Duodenal mucosa (tissue), 2 donors: ENCODE measurements at regions not wholly inside any gene's neighbourhood (a gene's known extent, or its start where the extent isn't known, plus 50 kb on each side); places are given as distances from the start of the nearest gene placed in this dataset.
"Not testable (repeated sequence)": the region's sequence is repeated elsewhere in the genome, so short reads cannot be mapped to it uniquely, and the experiment has no call there.

Experiments used
- H3K27ac ChIP-seq: one replicate; pipeline ENCODE4 v1.7.0; 2013; ENCODE audit warnings: low read depth, low read length
- H3K27me3 ChIP-seq, 2 donors: one replicate each; pipeline ENCODE4 v1.7.0; 2013; ENCODE audit warnings: low read length in 2 of 2, control low read depth in 1 of 2; ENCODE audit not compliant: insufficient read depth in 2 of 2, control insufficient read depth in 1 of 2
- H3K36me3 ChIP-seq, 2 donors: one replicate each; pipeline ENCODE4 v1.7.0; 2013; ENCODE audit warnings: low read length in 2 of 2, control low read depth in 1 of 2; ENCODE audit not compliant: insufficient read depth in 2 of 2, control insufficient read depth in 1 of 2
- H3K4me1 ChIP-seq, 2 donors: one replicate each; pipeline ENCODE4 v1.7.0; 2013; ENCODE audit warnings: low read length in 2 of 2, control low read depth in 1 of 2; ENCODE audit not compliant: insufficient read depth in 2 of 2, control insufficient read depth in 1 of 2
- H3K4me3 ChIP-seq, 2 donors: one replicate each; pipeline ENCODE4 v1.7.0; 2013; ENCODE audit warnings: low read length in 2 of 2, low read depth in 1 of 2
- H3K9ac ChIP-seq, 2 donors: one replicate each; pipeline ENCODE4 v1.7.0; 2013; ENCODE audit warnings: low read length in 2 of 2, low read depth in 1 of 2
- H3K9me3 ChIP-seq, 2 donors: one replicate each; pipeline ENCODE4 v1.7.0; 2013; ENCODE audit warnings: low read length in 2 of 2, control low read depth in 1 of 2; ENCODE audit not compliant: control insufficient read depth in 1 of 2

DNA sequence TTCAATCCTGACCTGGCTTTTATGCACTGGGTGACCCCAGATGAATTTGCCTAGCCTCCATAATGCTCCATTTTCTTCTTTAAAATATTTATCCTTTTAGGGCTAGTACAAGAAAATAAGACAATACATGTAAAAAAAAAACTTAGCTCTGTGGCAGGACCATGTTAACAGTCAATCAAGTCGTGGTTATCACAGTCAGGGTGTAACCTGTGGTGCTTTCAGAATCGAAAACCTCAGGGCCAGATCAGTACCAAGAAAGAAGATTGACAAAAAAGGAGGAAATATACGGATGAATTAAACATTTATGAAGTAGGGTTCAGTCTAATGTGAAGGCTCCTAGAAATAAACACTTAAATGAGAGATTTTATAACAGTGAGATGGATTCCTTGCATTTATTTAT is 347.2 kb upstream of the MAF start:
- Histone ChIP-seq H3K27ac (no peak overlapping the region), H3K9me3 (no peaks in the 10 kb centered on the region), H3K36me3 (no peaks in the 10 kb centered on the region), H3K9ac (no peak overlapping the region), H3K4me3 (no peak overlapping the region), H3K4me1 (no peaks in the 10 kb centered on the region), H3K27me3 (no peaks in the 10 kb centered on the region)

DNA sequence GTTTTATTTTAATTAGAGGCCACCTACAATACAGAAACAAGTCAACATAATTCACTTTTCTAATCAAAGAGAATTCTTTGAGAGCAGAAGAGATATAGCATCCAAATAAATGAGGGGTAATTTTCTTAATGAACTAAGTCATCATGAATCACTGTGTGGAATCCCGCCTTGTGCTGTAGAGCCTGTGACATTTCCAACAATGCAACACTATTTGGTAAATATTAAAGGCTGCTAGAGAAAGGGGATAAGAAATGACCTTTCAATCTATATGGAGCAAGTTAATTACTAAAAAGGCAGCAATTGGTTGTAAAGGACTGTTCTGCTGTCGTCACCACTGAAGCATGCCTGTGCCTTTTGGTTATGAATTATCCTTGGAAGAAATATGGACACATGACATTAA is 345.7 kb upstream of the MAF start:
- no peak overlapping the region for H3K4me3 ChIP-seq
- no peaks in the 10 kb centered on the region for H3K9me3 ChIP-seq
- no peaks in the 10 kb centered on the region for H3K36me3 ChIP-seq

DNA sequence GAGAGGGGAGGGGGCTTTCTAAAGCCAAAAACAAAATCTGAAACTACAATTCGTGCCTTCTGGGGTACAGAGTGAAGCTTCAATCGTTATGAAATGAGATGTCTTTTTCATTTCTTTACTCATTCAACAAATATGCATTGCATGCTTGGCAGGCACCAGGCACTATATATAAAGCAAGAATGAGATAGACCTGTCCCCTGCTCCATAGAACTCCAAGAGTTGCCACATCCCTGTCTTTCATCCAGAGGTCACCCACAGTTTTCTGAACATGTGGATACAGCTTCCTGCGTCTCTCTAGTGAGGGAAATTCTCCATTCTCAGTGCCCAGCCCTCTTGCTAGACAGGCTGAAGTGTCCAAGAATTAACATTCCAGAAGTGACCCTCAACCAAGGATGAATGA is 343.2 kb upstream of the MAF start:
- Histone ChIP-seq H3K9ac (no peak overlapping the region), H3K4me3 (no peak overlapping the region), H3K9me3 (no peaks in the 10 kb centered on the region), H3K36me3 (no peaks in the 10 kb centered on the region), H3K4me1 (no peaks in the 10 kb centered on the region), H3K27me3 (no peaks in the 10 kb centered on the region), H3K27ac (no peak overlapping the region)

More for the DNA sequence above, 345.7 kb upstream of the MAF start:
- Histone ChIP-seq H3K9ac (no peak overlapping the region), H3K27me3 (no peaks in the 10 kb centered on the region), H3K4me1 (no peaks in the 10 kb centered on the region), H3K27ac (no peak overlapping the region)

DNA sequence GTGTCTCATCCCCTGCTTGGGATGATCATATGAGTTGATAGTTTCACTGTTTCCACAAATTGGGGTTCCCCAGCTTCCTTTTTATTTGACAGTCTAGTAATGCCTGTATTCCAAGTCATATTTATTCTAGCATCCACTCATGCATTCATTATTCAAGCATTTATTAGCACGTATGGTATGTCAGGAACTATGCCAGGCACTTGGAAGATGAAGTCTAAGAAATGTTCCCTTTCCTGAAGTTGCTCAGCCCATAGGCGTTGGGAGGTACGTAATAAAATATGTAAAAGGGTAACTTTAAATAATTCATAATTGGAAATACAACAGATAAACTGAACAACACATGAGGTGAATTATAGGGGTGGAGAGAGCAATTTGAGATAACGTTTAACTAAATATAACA is 338.0 kb upstream of the MAF start:
- Histone ChIP-seq H3K4me3 (no peak overlapping the region), H3K27me3 (no peaks in the 10 kb centered on the region), H3K36me3 (no peaks in the 10 kb centered on the region), H3K4me1 (no peaks in the 10 kb centered on the region), H3K9me3 (no peaks in the 10 kb centered on the region), H3K27ac (no peak overlapping the region), H3K9ac (no peak overlapping the region)

DNA sequence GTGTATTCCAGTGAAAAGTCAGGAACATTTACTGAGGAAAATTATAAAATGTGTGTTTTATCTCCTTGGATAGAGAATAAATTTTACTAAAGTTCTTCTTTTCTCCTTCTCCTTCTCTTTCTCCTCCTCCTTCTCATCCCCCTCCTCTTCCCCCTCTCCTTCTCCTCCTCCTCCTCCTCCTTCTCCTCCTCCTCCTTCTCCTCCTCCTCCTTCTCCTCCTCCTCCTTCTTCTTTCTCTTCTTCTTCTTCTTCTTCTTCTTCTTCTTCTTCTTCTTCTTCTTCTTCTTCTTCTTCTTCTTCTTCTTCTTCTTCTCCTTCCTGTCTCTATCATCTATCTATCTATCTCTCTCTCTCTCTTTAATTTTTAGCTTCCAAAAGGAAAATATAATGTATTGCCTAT is 337.1 kb upstream of the MAF start:
- H3K36me3 ChIP-seq, H3K9ac ChIP-seq, H3K4me3 ChIP-seq, H3K4me1 ChIP-seq, H3K9me3 ChIP-seq, H3K27ac ChIP-seq, H3K27me3 ChIP-seq: not testable (repeated sequence)

DNA sequence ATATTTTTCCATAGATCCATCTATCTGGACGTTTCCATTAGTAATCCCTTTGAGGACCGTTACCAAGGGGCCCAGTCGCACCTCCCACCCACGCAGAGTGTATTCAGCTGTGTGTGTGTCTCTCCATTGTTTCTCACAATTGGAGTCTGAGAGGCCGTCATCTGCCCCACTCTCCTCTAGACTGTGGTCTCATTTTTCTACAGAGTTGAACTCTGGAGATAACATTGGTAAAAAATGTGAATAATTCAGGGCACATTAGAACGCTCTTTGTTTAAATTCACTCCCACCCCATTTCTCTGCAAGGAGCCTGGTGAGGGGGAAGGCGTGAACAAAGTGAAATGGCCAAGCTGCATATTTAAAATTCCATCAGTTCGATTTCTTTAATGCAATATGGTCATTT is 333.1 kb upstream of the MAF start:
- Histone ChIP-seq H3K27me3 (no peaks in the 10 kb centered on the region), H3K4me1 (peaks cover 12% of the 10 kb centered on the region in 2 donors), H3K9me3 (no peaks in the 10 kb centered on the region), H3K27ac (no peak overlapping the region), H3K36me3 (no peaks in the 10 kb centered on the region), H3K4me3 (no peak overlapping the region), H3K9ac (no peak overlapping the region)

DNA sequence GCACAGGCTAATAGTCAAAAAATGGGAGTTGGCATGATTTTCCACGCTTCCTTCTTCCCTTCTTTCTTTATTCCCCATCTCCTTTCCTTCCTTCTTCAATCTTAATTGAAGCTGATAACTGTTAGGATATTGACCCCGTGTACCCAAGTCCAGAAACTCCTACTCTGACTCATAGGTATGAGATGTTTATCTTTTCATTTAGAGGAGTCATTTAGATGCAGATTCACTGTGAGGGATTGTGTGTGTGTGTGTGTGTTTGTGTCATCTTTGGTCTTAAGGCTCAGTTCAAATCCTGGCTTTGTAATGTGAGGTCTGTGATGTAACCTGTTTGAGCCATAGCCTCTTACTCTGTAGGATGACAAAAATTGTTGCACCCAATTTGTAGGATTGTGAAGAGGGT is 332.0 kb upstream of the MAF start:
- no peaks in the 10 kb centered on the region for H3K27me3 ChIP-seq
- H3K27ac ChIP-seq, result no peak overlapping the region
- no peaks in the 10 kb centered on the region for H3K9me3 ChIP-seq
- H3K4me1 ChIP-seq, result peaks cover 15 to 16% of the 10 kb centered on the region in 2 donors
- H3K9ac ChIP-seq, result no peak overlapping the region
- no peaks in the 10 kb centered on the region for H3K36me3 ChIP-seq
- H3K4me3 ChIP-seq, result no peak overlapping the region

DNA sequence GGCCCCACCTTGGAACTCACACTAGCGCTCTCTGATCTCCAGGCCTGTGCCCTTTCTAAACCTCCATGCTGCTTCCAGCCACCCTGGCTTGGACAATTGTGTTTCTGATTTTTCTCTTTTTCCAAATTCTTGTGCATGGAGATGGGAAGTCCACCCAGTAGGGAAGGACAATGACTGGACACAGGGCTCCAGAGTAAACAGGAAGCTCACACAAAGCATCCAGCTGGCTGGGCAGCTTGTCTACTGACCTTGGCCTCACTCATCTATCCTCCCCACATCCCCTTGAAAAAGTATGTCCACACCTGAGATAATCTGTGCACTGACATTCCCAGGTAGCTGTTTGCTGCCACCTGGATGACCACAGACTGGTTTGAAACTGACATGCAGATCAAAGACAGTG is 331.2 kb upstream of the MAF start:
- Histone ChIP-seq H3K9ac (no peak overlapping the region), H3K4me1 (peaks cover 15 to 16% of the 10 kb centered on the region in 2 donors), H3K9me3 (no peaks in the 10 kb centered on the region), H3K36me3 (no peaks in the 10 kb centered on the region), H3K27me3 (no peaks in the 10 kb centered on the region), H3K27ac (no peak overlapping the region), H3K4me3 (no peak overlapping the region)

DNA sequence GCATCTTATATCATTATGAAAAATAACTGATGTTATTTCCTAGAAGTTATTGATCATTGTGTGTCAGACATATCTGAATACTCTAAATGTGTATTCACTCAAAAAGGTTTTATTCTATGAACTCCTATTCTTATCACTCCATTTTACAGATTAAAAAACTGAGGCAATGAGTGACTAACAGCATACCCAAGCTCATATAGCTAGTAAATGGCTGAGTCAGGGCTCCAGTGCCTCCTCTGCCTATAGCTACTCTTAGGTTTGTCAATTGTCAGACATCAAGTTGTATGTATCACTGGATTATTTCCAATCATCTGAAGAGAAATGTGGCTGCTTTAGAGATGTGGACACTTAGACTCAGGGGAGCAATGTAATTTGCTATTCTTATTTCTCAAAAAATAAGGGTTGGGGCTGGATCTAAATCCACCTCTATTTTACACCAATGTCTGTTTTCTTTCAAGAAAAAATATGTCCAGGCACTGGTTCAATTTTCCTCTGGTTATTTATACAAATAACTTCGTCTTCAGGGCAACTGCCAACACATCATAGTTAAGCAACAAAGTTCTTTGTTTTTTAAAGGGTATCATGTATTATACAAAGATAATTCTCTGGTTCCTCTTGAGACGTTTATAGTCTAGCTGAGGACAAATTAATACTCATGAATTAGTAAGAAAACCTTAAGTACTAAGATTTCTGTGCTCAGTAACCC is 328.9 kb upstream of the MAF start:
- H3K9ac ChIP-seq, result no peak overlapping the region
- H3K36me3 ChIP-seq, result no peaks in the 10 kb centered on the region
- no peaks in the 10 kb centered on the region for H3K9me3 ChIP-seq
- H3K27ac ChIP-seq, result no peak overlapping the region
- H3K27me3 ChIP-seq, result no peaks in the 10 kb centered on the region
- H3K4me3 ChIP-seq, result no peak overlapping the region
- peaks cover 15 to 16% of the 10 kb centered on the region in 2 donors for H3K4me1 ChIP-seq

DNA sequence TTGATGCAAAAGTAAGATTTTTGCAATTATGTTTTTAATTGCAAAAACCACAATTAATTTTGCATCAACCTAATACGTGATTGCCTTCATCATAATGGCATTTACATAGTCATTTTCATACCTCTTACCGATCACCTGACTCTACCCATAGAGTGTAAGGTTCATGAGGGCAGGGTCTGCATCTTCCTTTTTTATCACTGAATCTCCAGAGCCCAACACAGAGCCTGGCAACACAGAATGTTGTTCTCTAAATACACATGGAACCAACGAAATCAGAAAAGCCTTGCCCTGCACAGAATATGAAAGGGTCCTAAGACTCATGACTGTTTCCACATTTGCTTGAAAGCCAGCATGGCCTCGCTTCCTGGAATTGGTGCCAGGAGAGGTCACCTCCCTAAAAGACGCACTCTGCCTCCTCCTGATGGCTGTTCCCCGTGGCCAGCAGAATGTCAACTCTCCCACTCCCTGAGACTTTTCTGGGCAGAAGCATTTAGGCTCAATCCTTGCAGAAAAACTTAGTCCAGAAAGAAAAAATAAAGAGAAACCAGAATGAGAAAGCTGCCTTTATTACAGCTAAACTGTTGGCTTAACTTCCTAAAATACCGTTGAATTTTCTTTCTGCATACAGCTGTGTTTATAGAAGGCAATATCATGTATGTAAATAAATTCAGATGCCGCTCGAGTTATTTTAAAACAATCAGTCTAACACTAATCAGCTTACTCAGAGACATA is 327.8 kb upstream of the MAF start:
- Histone ChIP-seq H3K4me3 (no peak overlapping the region), H3K9me3 (no peaks in the 10 kb centered on the region), H3K27ac (no peak overlapping the region), H3K4me1 (peaks cover 15 to 16% of the 10 kb centered on the region in 2 donors), H3K27me3 (no peaks in the 10 kb centered on the region), H3K36me3 (no peaks in the 10 kb centered on the region), H3K9ac (no peak overlapping the region)
